ENCODE measurements at regions not wholly inside any gene's neighbourhood (a gene's known extent, or its start where the extent isn't known, plus 50 kb on each side); places are given as distances from the start of the nearest gene placed in this dataset.

DNA sequence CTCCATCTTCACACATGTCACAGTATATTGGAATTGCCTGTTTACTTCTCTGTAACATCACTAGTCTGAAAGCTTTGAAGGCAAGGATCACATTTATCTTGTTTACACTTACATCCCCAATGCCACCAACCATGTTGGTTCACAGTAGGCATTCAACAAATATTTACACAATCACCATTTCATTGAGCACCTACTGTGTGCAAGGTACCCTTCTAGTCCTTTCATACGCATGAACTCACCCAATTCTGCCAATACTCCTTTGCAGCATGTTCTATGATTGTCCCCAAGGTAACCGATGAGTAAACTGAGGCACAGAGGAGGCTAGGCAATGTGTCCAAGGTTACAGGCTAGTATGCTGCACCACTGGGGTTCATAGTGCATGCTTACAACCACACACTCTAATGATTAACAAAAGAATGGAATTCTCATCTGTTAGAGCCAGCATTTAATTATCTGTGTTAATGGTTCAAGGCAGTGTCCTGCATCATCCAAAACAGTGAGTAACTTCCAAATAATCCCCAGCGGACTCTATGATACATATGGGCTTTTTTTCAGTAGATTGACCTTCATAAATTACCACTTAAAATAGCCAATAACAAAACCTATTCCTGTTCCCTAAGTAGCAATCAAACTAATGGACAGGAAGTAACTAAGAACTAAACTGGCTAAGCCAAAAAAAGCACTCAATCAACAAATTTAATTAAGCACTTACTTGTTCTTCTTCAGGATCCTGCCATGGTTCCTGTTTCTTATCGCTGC lies 364.5 kb upstream of the XYLT1 start:
- DNase-seq (ENCODE audit: low spot score) = no peak
- in situ Hi-C loops (cut with MboI; ENCODE audit: low sequenced_read_pairs, unreplicated experiment) = no loop called here
- no peak for TF ChIP-seq CTCF (IDR thresholded peaks at IDR 0.05; ENCODE audit: borderline replicate concordance, control extremely low read depth, extremely low read depth, insufficient read depth, missing control alignments)

DNA sequence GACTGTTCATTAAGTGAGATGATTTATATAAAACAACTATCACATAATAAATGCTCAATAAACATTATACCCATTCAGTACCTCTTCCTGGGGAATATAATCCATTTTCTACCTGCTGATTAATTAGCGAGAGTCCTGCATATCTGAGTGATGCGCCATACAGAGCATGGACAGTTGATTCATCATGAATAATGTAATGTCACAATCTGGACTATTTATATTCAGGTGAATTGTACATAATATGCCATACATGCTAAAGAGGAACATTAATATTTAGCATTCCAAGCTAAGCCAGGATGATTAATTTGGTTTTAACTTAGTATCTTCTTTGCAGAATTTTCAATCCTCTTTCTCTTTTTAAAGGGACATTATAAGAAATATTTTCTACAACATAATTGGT lies 362.0 kb upstream of the XYLT1 start:
- in situ Hi-C loops (cut with MboI; ENCODE audit: low sequenced_read_pairs, unreplicated experiment) = no loop called here
- no peak for TF ChIP-seq CTCF (IDR thresholded peaks at IDR 0.05; ENCODE audit: borderline replicate concordance, control extremely low read depth, extremely low read depth, insufficient read depth, missing control alignments)
- DNase-seq (ENCODE audit: low spot score) = no peak

DNA sequence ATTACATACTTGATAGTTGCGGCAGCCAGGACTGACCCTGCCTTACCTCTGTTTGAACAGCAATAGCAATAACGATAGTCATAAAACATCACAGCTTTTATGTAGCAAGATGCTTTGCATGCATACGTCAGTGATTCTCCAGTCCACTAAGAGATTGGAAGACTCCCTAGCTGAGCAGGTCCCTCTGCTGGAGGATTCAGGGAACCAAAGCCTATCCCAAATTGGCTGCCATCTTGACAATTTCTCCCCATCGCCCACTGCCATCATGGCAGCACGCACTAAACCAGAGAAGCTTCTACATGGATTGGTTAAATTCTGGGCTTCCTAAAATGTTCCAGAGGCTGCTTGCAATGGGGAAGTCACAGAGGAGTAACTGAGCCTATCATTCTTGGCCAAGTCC lies 360.6 kb upstream of the XYLT1 start:
- DNase-seq (ENCODE audit: low spot score) = no peak
- in situ Hi-C loops (cut with MboI; ENCODE audit: low sequenced_read_pairs, unreplicated experiment) = no loop called here
- no peak for TF ChIP-seq CTCF (IDR thresholded peaks at IDR 0.05; ENCODE audit: borderline replicate concordance, control extremely low read depth, extremely low read depth, insufficient read depth, missing control alignments)

DNA sequence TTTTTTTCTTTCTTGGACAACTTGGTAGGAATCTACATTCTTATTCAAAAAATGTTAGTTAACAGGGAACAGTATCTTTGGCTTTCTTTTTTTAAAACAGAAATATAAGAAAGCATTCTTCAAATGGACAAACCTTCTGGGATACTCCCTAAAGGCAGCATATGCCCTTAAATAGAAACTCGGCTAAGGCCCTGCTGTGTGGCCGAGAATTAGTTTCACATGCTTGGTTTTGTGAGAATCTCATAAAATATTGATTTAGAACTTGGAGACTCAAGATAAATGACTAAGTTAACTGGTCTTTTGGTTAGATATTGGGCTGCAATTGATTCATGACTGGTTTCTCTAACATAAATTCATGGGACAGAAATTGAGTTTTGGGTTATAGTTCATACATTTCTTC lies 359.9 kb upstream of the XYLT1 start:
- in situ Hi-C loops (cut with MboI; ENCODE audit: low sequenced_read_pairs, unreplicated experiment) = no loop called here
- DNase-seq (ENCODE audit: low spot score) = no peak
- no peak for TF ChIP-seq CTCF (IDR thresholded peaks at IDR 0.05; ENCODE audit: borderline replicate concordance, control extremely low read depth, extremely low read depth, insufficient read depth, missing control alignments)

GRCh38 chr16:17829811-17830210 lies 359.1 kb upstream of the XYLT1 start:
- TF ChIP-seq CTCF (IDR thresholded peaks at IDR 0.05; ENCODE audit: borderline replicate concordance, control extremely low read depth, extremely low read depth, insufficient read depth, missing control alignments) = no peak
- in situ Hi-C loops (cut with MboI; ENCODE audit: low sequenced_read_pairs, unreplicated experiment) = no loop called here
- no peak for DNase-seq (ENCODE audit: low spot score)

DNA sequence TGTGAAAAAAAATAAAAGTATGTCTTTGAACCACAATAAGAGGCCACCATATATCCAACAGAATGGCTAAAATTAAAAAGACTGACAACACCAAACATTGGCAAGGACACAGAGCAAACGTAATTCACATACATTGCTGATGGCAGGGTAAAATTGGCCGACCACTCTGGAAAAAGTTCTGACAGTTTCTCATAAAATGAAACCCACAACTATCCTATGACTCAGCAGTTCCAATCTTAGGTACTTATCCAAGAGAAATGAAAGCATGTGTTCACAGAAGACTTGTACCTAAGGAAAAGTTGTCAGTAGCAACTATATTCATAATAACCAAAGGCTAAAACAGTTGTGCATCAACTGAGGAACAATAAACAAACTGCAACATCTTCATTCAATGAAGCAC lies 357.3 kb upstream of the XYLT1 start:
- in situ Hi-C loops (cut with MboI; ENCODE audit: low sequenced_read_pairs, unreplicated experiment) = no loop called here
- no peak for TF ChIP-seq CTCF (IDR thresholded peaks at IDR 0.05; ENCODE audit: borderline replicate concordance, control extremely low read depth, extremely low read depth, insufficient read depth, missing control alignments)
- no peak for DNase-seq (ENCODE audit: low spot score)

Data from GM13976 (cell line).